ENCODE measurements at regions not wholly inside any gene's neighbourhood (a gene's known extent, or its start where the extent isn't known, plus 50 kb on each side); places are given as distances from the start of the nearest gene placed in this dataset.

DNA sequence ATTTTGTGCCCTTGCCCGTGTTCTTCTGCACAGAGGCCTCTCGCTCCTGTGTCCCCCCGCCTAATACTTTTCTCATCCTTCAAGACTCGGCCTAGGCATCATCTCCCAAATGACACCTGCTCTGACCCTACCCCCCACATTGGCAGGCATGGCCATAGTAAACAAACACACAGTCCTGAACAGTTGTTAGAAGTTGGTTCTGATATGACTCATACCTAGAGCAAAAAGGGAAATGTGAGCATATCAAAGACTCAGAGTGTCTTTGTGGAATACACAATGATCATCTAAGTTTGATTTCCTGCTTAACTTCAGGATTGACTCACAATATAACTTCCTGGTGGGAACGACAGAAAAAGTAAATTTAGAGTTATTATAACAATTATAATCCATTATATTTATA, 120.5 kb downstream of the POLR2M start:
- POLR2A ChIA-PET: no interaction called here
- CTCF ChIA-PET: no interaction called here
- peaks cover 14 to 34% of the 10 kb centered on the region in 2 donors for H3K27me3 Mint-ChIP-seq
- H3K27ac Mint-ChIP-seq: no peak overlapping the region
- Histone ChIP-seq H3K9me3 (no peaks in the 10 kb centered on the region), H3K4me1 (ENCODE audit: control insufficient read depth in 1 of 2, extremely low read depth in 1 of 2, insufficient read depth in 2 of 2, low read length in 2 of 2) (no peaks in the 10 kb centered on the region), H3K27ac (ENCODE audit: low read length) (no peak overlapping the region), H3K4me3 (ENCODE audit: control insufficient read depth in 1 of 2, extremely low read depth in 1 of 2, low read length in 1 of 2) (no peak overlapping the region), H3K27me3 (replicated peaks in 1 of 2; ENCODE audit: control insufficient read depth in 2 of 2, extremely low read depth in 1 of 2, insufficient read depth in 2 of 2, low read length in 1 of 2) (peaks cover 0 to 3% of the 10 kb centered on the region in 2 experiments), H3K36me3 (ENCODE audit: control insufficient read depth in 2 of 2, extremely low read depth in 1 of 2, insufficient read depth in 1 of 2, low read length in 1 of 2) (no peaks in the 10 kb centered on the region)
- DNase-seq (no peak), ATAC-seq (replicated peaks in 1 of 4) (no peak)
- 81% methylated on average over 3 of the region's 5 CpGs for WGBS (ENCODE audit: insufficient coverage)
- H3K36me3 Mint-ChIP-seq: no peaks in the 10 kb centered on the region
- H3K4me1 Mint-ChIP-seq: no peaks in the 10 kb centered on the region
- H3K9me3 Mint-ChIP-seq: no peaks in the 10 kb centered on the region
- H3K4me3 Mint-ChIP-seq: no peak overlapping the region

DNA sequence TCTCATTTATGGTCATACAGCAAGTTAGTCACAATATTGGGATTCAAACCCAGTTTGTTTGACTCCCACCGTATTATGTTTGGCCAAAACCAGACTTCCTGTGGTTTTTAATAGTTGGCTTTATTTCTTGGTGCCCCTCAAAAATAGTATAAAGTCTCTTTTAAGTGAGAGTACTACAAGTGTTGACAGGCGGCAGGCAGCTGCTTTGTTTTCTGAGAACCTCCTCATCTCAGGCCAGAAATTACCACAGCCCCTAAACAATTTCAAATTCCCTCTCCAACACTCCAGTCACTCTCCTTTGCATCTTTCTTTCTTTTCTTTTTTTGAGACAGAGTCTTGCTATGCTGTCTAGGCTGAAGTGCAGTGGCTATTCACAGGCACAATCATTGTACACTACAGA, 121.5 kb downstream of the POLR2M start:
- POLR2A ChIA-PET: no interaction called here
- Histone ChIP-seq H3K36me3 (ENCODE audit: control insufficient read depth in 2 of 2, extremely low read depth in 1 of 2, insufficient read depth in 1 of 2, low read length in 1 of 2) (no peaks in the 10 kb centered on the region), H3K9me3 (no peaks in the 10 kb centered on the region), H3K4me1 (ENCODE audit: control insufficient read depth in 1 of 2, extremely low read depth in 1 of 2, insufficient read depth in 2 of 2, low read length in 2 of 2) (no peaks in the 10 kb centered on the region), H3K27ac (ENCODE audit: low read length) (no peak overlapping the region), H3K27me3 (replicated peaks in 1 of 2; ENCODE audit: control insufficient read depth in 2 of 2, extremely low read depth in 1 of 2, insufficient read depth in 2 of 2, low read length in 1 of 2) (peaks cover 0 to 3% of the 10 kb centered on the region in 2 experiments), H3K4me3 (ENCODE audit: control insufficient read depth in 1 of 2, extremely low read depth in 1 of 2, low read length in 1 of 2) (no peak overlapping the region)
- peaks cover 0 to under 1% (median 0%) of the 10 kb centered on the region in 3 donors for H3K9me3 Mint-ChIP-seq
- no peaks in the 10 kb centered on the region for H3K36me3 Mint-ChIP-seq
- no peaks in the 10 kb centered on the region for H3K4me1 Mint-ChIP-seq
- no CpG with 5 or more reads among the region's 2 CpGs for WGBS (ENCODE audit: insufficient coverage)
- ATAC-seq (replicated peaks in 1 of 4) (no peak), DNase-seq (no peak)
- no peak overlapping the region for H3K27ac Mint-ChIP-seq
- no peak overlapping the region for H3K4me3 Mint-ChIP-seq
- CTCF ChIA-PET: no interaction called here
- H3K27me3 Mint-ChIP-seq: peaks cover 18 to 35% of the 10 kb centered on the region in 2 donors

DNA sequence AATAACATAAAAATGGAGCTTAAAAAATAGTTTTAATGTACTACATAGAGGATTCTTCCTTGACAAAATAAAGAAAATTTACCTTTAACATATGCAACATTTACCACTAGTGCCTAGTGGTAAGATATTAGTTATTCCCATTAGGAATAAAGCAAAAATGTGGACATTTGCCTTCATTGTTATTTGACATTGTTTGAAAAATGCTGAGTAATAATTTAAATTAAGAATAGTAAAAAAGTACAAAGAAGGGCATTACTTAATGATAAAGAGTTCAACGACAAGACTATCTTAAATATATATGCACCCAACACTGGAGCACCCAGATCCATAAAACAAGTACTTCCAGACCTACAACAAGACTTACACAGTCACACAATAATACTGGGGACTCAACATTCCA, 125.7 kb downstream of the POLR2M start:
- Histone ChIP-seq H3K4me1 (ENCODE audit: control insufficient read depth in 1 of 2, extremely low read depth in 1 of 2, insufficient read depth in 2 of 2, low read length in 2 of 2) (no peaks in the 10 kb centered on the region), H3K27ac (ENCODE audit: low read length) (no peak overlapping the region), H3K4me3 (ENCODE audit: control insufficient read depth in 1 of 2, extremely low read depth in 1 of 2, low read length in 1 of 2) (no peak overlapping the region), H3K27me3 (replicated peaks in 1 of 2; ENCODE audit: control insufficient read depth in 2 of 2, extremely low read depth in 1 of 2, insufficient read depth in 2 of 2, low read length in 1 of 2) (peaks cover 0 to 3% of the 10 kb centered on the region in 2 experiments), H3K36me3 (ENCODE audit: control insufficient read depth in 2 of 2, extremely low read depth in 1 of 2, insufficient read depth in 1 of 2, low read length in 1 of 2) (no peaks in the 10 kb centered on the region), H3K9me3 (no peaks in the 10 kb centered on the region)
- CTCF ChIA-PET: no interaction called here
- POLR2A ChIA-PET: no interaction called here
- DNase-seq: no peak
- ATAC-seq (replicated peaks in 1 of 4): no peak
- Mint-ChIP-seq H3K4me1 (no peaks in the 10 kb centered on the region), H3K27ac (no peak overlapping the region), H3K9me3 (peaks cover 3 to 21% (median 6%) of the 10 kb centered on the region in 3 donors), H3K4me3 (no peak overlapping the region), H3K36me3 (no peaks in the 10 kb centered on the region), H3K27me3 (peaks cover 21 to 39% of the 10 kb centered on the region in 2 donors)
- WGBS (ENCODE audit: insufficient coverage): 86% methylated on average over 1 of the region's 1 CpG

DNA sequence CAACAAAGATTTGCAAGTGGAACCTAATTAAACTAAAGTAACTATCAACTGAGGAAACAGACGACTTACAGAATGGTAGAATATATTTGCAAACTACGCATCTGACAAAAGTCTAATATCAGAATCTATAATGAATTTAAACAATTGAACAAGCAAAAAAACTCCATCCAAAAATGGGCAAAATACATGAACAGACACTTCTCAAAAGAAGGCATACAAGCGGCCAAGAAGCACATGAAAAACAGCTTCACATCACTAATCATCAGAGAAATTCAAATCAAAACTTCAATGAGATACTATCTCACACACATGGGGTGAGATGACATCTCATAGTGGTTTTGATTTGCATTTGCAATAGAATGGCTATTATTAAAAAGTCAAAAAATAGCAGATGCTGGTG, 128.6 kb downstream of the POLR2M start:
- Histone ChIP-seq H3K4me3 (ENCODE audit: control insufficient read depth in 1 of 2, extremely low read depth in 1 of 2, low read length in 1 of 2) (no peak overlapping the region), H3K4me1 (ENCODE audit: control insufficient read depth in 1 of 2, extremely low read depth in 1 of 2, insufficient read depth in 2 of 2, low read length in 2 of 2) (no peaks in the 10 kb centered on the region), H3K9me3 (no peaks in the 10 kb centered on the region), H3K36me3 (ENCODE audit: control insufficient read depth in 2 of 2, extremely low read depth in 1 of 2, insufficient read depth in 1 of 2, low read length in 1 of 2) (no peaks in the 10 kb centered on the region), H3K27me3 (replicated peaks in 1 of 2; ENCODE audit: control insufficient read depth in 2 of 2, extremely low read depth in 1 of 2, insufficient read depth in 2 of 2, low read length in 1 of 2) (peaks cover 0 to 3% of the 10 kb centered on the region in 2 experiments), H3K27ac (ENCODE audit: low read length) (no peak overlapping the region)
- Mint-ChIP-seq H3K27ac (no peak overlapping the region), H3K27me3 (peaks cover 19 to 30% of the 10 kb centered on the region in 2 donors), H3K4me3 (no peak overlapping the region), H3K9me3 (peaks cover 3 to 21% (median 6%) of the 10 kb centered on the region in 3 donors), H3K36me3 (no peaks in the 10 kb centered on the region), H3K4me1 (no peaks in the 10 kb centered on the region)
- WGBS (ENCODE audit: insufficient coverage): no CpG with 5 or more reads among the region's 3 CpGs
- ChIA-PET CTCF (no interaction called here), POLR2A (interaction anchor here in 1 of 2 donors (0.6 kb wide), 1 partner anchor 1741 kb away, joined by 3 read pairs; no protein-coding TSS in a partner anchor)
- DNase-seq (no peak), ATAC-seq (replicated peaks in 1 of 4) (no peak)

DNA sequence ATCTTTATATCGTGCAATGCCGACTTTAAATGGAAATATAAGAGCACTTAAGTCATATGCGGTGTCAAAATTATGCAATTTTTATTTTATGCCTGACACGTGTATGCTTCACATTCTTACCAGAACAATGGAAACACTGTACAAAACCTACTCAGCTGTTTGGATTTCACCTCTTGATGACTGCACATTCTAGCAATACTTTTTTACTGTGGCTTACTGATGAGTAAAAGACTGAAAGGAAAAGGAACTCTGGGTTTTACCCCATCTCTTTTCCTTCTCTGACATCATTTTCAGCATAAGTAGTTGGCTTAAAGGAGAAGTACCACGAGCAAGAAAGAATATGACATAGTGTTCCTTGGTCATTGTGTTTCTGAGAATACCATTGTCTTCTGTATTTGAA, 142.8 kb downstream of the POLR2M start:
- Mint-ChIP-seq H3K27me3 (peaks cover 12 to 29% of the 10 kb centered on the region in 2 donors), H3K36me3 (no peaks in the 10 kb centered on the region), H3K9me3 (peaks cover 0 to 4% (median 0%) of the 10 kb centered on the region in 3 donors), H3K4me3 (no peak overlapping the region), H3K4me1 (peaks cover 0 to 4% (median 0%) of the 10 kb centered on the region in 3 donors), H3K27ac (no peak overlapping the region)
- Histone ChIP-seq H3K9me3 (no peaks in the 10 kb centered on the region), H3K4me3 (ENCODE audit: control insufficient read depth in 1 of 2, extremely low read depth in 1 of 2, low read length in 1 of 2) (no peak overlapping the region), H3K36me3 (ENCODE audit: control insufficient read depth in 2 of 2, extremely low read depth in 1 of 2, insufficient read depth in 1 of 2, low read length in 1 of 2) (no peaks in the 10 kb centered on the region), H3K27ac (ENCODE audit: low read length) (no peak overlapping the region), H3K27me3 (replicated peaks in 1 of 2; ENCODE audit: control insufficient read depth in 2 of 2, extremely low read depth in 1 of 2, insufficient read depth in 2 of 2, low read length in 1 of 2) (peaks cover 0 to 5% of the 10 kb centered on the region in 2 experiments), H3K4me1 (ENCODE audit: control insufficient read depth in 1 of 2, extremely low read depth in 1 of 2, insufficient read depth in 2 of 2, low read length in 2 of 2) (no peaks in the 10 kb centered on the region)
- WGBS (ENCODE audit: insufficient coverage): 80% methylated on average over 4 of the region's 5 CpGs
- ChIA-PET POLR2A (no interaction called here), CTCF (no interaction called here)
- no peak for DNase-seq
- no peak for ATAC-seq (replicated peaks in 1 of 4)

DNA sequence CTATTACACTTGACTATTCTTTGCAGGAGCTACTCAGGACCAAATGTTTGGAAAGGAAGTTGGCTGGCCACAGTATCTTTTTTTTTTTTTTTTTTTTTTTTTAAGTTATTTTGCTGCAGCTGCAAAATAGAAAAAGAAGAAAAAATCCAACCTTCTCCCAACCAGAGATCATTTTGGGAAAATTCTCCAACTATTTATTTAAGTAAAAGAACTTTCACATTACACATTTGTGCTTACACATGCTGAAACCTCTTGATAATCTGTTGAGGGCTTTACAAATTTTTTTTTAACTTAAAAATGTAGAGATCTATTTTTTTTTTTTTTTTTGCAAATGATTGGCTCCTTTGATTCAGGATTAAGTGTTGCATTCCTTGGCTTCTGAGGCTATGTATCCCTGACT, 148.0 kb downstream of the POLR2M start:
- POLR2A ChIA-PET: no interaction called here
- Histone ChIP-seq H3K36me3 (ENCODE audit: control insufficient read depth in 2 of 2, extremely low read depth in 1 of 2, insufficient read depth in 1 of 2, low read length in 1 of 2) (no peaks in the 10 kb centered on the region), H3K27me3 (replicated peaks in 1 of 2; ENCODE audit: control insufficient read depth in 2 of 2, extremely low read depth in 1 of 2, insufficient read depth in 2 of 2, low read length in 1 of 2) (no peaks in the 10 kb centered on the region), H3K9me3 (no peaks in the 10 kb centered on the region), H3K4me1 (ENCODE audit: control insufficient read depth in 1 of 2, extremely low read depth in 1 of 2, insufficient read depth in 2 of 2, low read length in 2 of 2) (no peaks in the 10 kb centered on the region), H3K4me3 (ENCODE audit: control insufficient read depth in 1 of 2, extremely low read depth in 1 of 2, low read length in 1 of 2) (no peak overlapping the region), H3K27ac (ENCODE audit: low read length) (no peak overlapping the region)
- no peak overlapping the region for H3K27ac Mint-ChIP-seq
- no peak for DNase-seq
- H3K27me3 Mint-ChIP-seq: peaks cover 12 to 24% of the 10 kb centered on the region in 2 donors
- no peaks in the 10 kb centered on the region for H3K36me3 Mint-ChIP-seq
- CTCF ChIA-PET: no interaction called here
- no peaks in the 10 kb centered on the region for H3K4me1 Mint-ChIP-seq
- H3K9me3 Mint-ChIP-seq: no peaks in the 10 kb centered on the region
- no peak overlapping the region for H3K4me3 Mint-ChIP-seq
- ATAC-seq (replicated peaks in 1 of 4): no peak

DNA sequence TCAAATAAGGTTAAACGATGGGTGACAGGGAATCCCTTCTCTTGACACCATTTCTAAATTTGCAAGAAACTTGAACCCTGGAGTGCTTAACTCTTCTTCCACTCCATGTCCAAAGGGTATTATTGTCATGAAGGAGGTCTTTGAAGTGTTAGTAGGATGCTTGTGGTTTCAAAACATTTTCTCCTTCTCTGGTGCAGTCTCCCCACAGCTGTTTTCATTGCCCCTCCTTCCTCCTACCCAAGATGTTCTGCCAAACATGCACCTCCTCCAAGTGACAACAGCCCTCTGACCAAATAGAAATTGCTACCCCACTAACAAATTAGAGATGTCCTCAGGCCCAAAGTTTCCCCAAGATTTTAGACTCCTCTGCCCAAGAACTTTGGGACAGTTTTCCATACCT, 151.4 kb downstream of the POLR2M start:
- Mint-ChIP-seq H3K27ac (no peak overlapping the region), H3K36me3 (no peaks in the 10 kb centered on the region), H3K4me1 (no peaks in the 10 kb centered on the region), H3K27me3 (peaks cover 18 to 34% of the 10 kb centered on the region in 2 donors), H3K9me3 (no peaks in the 10 kb centered on the region), H3K4me3 (no peak overlapping the region)
- Histone ChIP-seq H3K9me3 (no peaks in the 10 kb centered on the region), H3K27ac (ENCODE audit: low read length) (no peak overlapping the region), H3K27me3 (replicated peaks in 1 of 2; ENCODE audit: control insufficient read depth in 2 of 2, extremely low read depth in 1 of 2, insufficient read depth in 2 of 2, low read length in 1 of 2) (peaks cover 0 to 2% of the 10 kb centered on the region in 2 experiments), H3K4me3 (ENCODE audit: control insufficient read depth in 1 of 2, extremely low read depth in 1 of 2, low read length in 1 of 2) (no peak overlapping the region), H3K4me1 (ENCODE audit: control insufficient read depth in 1 of 2, extremely low read depth in 1 of 2, insufficient read depth in 2 of 2, low read length in 2 of 2) (no peaks in the 10 kb centered on the region), H3K36me3 (ENCODE audit: control insufficient read depth in 2 of 2, extremely low read depth in 1 of 2, insufficient read depth in 1 of 2, low read length in 1 of 2) (no peaks in the 10 kb centered on the region)
- WGBS (ENCODE audit: insufficient coverage): no CpG with 5 or more reads among the region's 1 CpG
- DNase-seq: no peak
- CTCF ChIA-PET: interaction anchor here in 1 of 2 donors (0.7 kb wide), 2 partner anchors 223 to 324 kb away, joined by 4 read pairs; no protein-coding TSS in a partner anchor
- no peak for ATAC-seq (replicated peaks in 1 of 4)
- POLR2A ChIA-PET: no interaction called here
